Coronary artery (tissue), 2 donors: ENCODE measurements at regions not wholly inside any gene's neighbourhood (a gene's known extent, or its start where the extent isn't known, plus 50 kb on each side); places are given as distances from the start of the nearest gene placed in this dataset.

Source experiments
- DNase-seq: peaks from one replicate; pipeline ENCODE4 v3.0.0-alpha.2; 2017; ENCODE audit warnings: low spot score
- H3K27ac ChIP-seq, 2 donors: fragments of 200-600 bp; sonication (generic); one replicate each; pipeline ENCODE4 v1.5.1; 2016 to 2019
- H3K4me3 ChIP-seq: fragments of 200-600 bp; sonication (generic); 2 replicates; pipeline ENCODE4 v1.5.1; 2016; ENCODE audit warnings: mild to moderate bottlenecking, moderate library complexity
- CTCF ChIP-seq: fragments of 200-600 bp; sonication (generic); IDR thresholded peaks from one replicate; pipeline ENCODE4 v1.5.1; 2019; ENCODE audit warnings: antibody characterized with exemption

GRCh38 chr14:50058113-50058512 lies 58.3 kb downstream of the VCPKMT start:
- Histone ChIP-seq H3K27ac (no peak overlapping the region), H3K4me3 (no peak overlapping the region)
- no peak for DNase-seq
- TF ChIP-seq CTCF: no peak
